ENCODE measurements at regions not wholly inside any gene's neighbourhood (a gene's known extent, or its start where the extent isn't known, plus 50 kb on each side); places are given as distances from the start of the nearest gene placed in this dataset.

DNA sequence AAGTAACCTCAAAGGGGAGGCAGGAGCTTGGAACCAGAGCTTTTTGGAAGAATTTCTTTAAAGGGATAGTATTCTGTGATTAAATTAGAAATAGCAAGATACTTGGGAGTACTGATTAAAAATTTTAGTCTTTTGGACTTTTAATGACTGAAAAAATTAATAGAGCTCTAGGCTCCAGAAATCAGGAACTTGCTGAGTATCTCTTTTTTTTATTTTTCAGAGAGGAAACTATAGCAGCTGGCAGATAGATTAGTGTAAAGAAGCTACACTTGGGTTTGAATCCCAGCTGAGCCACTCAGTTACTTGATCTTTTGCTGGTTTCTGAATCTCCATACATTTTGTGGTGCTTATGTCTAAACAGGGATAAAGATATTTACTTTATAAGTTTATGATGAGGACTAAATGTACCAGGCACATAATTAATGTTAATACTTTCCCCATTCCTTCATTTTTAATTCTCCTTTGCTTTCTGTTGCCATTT, 94.2 kb upstream of the TNC start:
- no peaks in the 10 kb centered on the region for H4K20me1 ChIP-seq (ENCODE audit: insufficient read depth, low read length)
- no peaks in the 10 kb centered on the region for H3K36me3 ChIP-seq (ENCODE audit: insufficient read depth, low read length)
- H3K27me3 ChIP-seq (ENCODE audit: insufficient read depth, low read length, poor library complexity), result peaks cover 21% of the 10 kb centered on the region
- no peaks in the 10 kb centered on the region for H3K4me1 ChIP-seq (ENCODE audit: insufficient read depth, low read length)
- ATAC-seq (ENCODE audit: insufficient read depth, low read depth) (no peak), DNase-seq (no peak)
- TF ChIP-seq, protein P1, sequence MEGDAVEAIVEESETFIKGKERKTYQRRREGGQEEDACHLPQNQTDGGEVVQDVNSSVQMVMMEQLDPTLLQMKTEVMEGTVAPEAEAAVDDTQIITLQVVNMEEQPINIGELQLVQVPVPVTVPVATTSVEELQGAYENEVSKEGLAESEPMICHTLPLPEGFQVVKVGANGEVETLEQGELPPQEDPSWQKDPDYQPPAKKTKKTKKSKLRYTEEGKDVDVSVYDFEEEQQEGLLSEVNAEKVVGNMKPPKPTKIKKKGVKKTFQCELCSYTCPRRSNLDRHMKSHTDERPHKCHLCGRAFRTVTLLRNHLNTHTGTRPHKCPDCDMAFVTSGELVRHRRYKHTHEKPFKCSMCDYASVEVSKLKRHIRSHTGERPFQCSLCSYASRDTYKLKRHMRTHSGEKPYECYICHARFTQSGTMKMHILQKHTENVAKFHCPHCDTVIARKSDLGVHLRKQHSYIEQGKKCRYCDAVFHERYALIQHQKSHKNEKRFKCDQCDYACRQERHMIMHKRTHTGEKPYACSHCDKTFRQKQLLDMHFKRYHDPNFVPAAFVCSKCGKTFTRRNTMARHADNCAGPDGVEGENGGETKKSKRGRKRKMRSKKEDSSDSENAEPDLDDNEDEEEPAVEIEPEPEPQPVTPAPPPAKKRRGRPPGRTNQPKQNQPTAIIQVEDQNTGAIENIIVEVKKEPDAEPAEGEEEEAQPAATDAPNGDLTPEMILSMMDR (IDR thresholded peaks at IDR 0.05; ENCODE audit: borderline replicate concordance, extremely low read depth, low read length, poor library complexity, severe bottlenecking), result no peak
- TF ChIP-seq EZH2 (IDR thresholded peaks at IDR 0.05; ENCODE audit: borderline replicate concordance, low read depth, low read length, severe bottlenecking), result no peak
- no peak overlapping the region for H2AFZ ChIP-seq (ENCODE audit: low read depth, low read length)
- H3K9me3 ChIP-seq (ENCODE audit: insufficient read depth, low read length, severe bottlenecking), result no peaks in the 10 kb centered on the region
- H3K4me2 ChIP-seq (ENCODE audit: insufficient read depth, low read length), result no peak overlapping the region
- no peaks in the 10 kb centered on the region for H3K79me2 ChIP-seq (ENCODE audit: insufficient read depth, low read length)
- H3K27ac ChIP-seq (ENCODE audit: low read length), result no peak overlapping the region
- H3K9ac ChIP-seq (ENCODE audit: low read depth, low read length), result no peak overlapping the region
- no peak overlapping the region for H3K4me3 ChIP-seq (ENCODE audit: low read depth in 1 of 2, low read length in 2 of 2)

DNA sequence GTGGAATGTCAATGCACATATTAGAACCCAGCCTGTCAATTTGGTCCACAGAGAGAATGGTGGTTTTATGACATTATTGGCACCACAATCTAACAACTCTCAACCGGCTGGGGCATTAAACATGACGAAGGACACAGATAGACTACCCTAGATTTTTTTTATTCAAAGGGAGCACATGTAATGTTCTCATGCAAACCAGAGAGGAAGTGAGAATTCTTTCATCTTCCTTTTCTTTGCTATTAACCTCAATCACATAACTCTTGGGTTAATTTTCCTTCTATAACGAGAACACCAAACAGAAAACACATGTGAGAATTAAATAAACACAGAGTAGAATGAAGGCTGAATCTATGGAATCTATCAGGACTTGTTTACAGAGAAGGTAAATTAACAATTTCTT, 94.9 kb upstream of the TNC start:
- TF ChIP-seq, protein P1 (IDR thresholded peaks at IDR 0.05; ENCODE audit: borderline replicate concordance, extremely low read depth, low read length, poor library complexity, severe bottlenecking), result no peak
- TF ChIP-seq EZH2 (IDR thresholded peaks at IDR 0.05; ENCODE audit: borderline replicate concordance, low read depth, low read length, severe bottlenecking), result no peak
- Histone ChIP-seq H2AFZ (ENCODE audit: low read depth, low read length) (no peak overlapping the region), H3K79me2 (ENCODE audit: insufficient read depth, low read length) (no peaks in the 10 kb centered on the region), H3K27ac (ENCODE audit: low read length) (no peak overlapping the region), H4K20me1 (ENCODE audit: insufficient read depth, low read length) (no peaks in the 10 kb centered on the region), H3K4me2 (ENCODE audit: insufficient read depth, low read length) (no peak overlapping the region), H3K36me3 (ENCODE audit: insufficient read depth, low read length) (no peaks in the 10 kb centered on the region), H3K4me1 (ENCODE audit: insufficient read depth, low read length) (no peaks in the 10 kb centered on the region), H3K9me3 (ENCODE audit: insufficient read depth, low read length, severe bottlenecking) (no peaks in the 10 kb centered on the region), H3K27me3 (ENCODE audit: insufficient read depth, low read length, poor library complexity) (peaks cover 16% of the 10 kb centered on the region), H3K4me3 (ENCODE audit: low read depth in 1 of 2, low read length in 2 of 2) (no peak overlapping the region), H3K9ac (ENCODE audit: low read depth, low read length) (no peak overlapping the region)
- DNase-seq, result no peak
- ATAC-seq (ENCODE audit: insufficient read depth, low read depth), result no peak

DNA sequence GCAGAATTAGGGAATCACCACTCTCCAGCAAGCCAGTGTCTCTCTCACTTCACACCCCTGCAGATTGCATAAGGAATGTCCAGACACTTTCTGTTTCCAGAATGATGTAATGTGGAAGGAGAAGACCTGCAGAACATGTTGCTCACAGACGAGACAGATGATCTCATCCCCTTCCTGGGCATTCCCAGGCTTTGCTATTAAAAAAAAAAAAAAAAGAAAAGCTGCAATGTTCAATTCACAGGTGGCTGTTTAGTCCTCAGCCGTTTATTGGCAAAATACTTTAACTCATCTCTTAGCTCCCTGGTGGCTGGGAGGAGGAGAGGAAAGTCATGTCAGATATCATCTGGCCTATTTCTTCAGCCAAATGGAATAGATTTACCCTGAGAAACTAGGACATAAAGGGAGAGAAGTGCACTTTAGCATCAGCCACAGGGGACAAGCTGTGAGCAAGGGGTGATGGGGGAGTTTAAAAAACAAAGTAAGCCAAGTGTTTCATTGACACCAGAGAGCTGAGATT, 95.9 kb upstream of the TNC start:
- no peak overlapping the region for H2AFZ ChIP-seq (ENCODE audit: low read depth, low read length)

More for the DNA sequence above, 95.9 kb upstream of the TNC start:
- no peak overlapping the region for H3K27ac ChIP-seq (ENCODE audit: low read length)
- no peak overlapping the region for H3K9ac ChIP-seq (ENCODE audit: low read depth, low read length)
- no peaks in the 10 kb centered on the region for H3K36me3 ChIP-seq (ENCODE audit: insufficient read depth, low read length)
- no peaks in the 10 kb centered on the region for H4K20me1 ChIP-seq (ENCODE audit: insufficient read depth, low read length)
- TF ChIP-seq EZH2 (IDR thresholded peaks at IDR 0.05; ENCODE audit: borderline replicate concordance, low read depth, low read length, severe bottlenecking), result no peak
- TF ChIP-seq, protein P1 (IDR thresholded peaks at IDR 0.05; ENCODE audit: borderline replicate concordance, extremely low read depth, low read length, poor library complexity, severe bottlenecking), result no peak
- H3K27me3 ChIP-seq (ENCODE audit: insufficient read depth, low read length, poor library complexity), result peaks cover 16% of the 10 kb centered on the region
- no peaks in the 10 kb centered on the region for H3K9me3 ChIP-seq (ENCODE audit: insufficient read depth, low read length, severe bottlenecking)
- H3K4me3 ChIP-seq (ENCODE audit: low read depth in 1 of 2, low read length in 2 of 2), result no peak overlapping the region
- no peak overlapping the region for H3K4me2 ChIP-seq (ENCODE audit: insufficient read depth, low read length)
- DNase-seq (no peak), ATAC-seq (ENCODE audit: insufficient read depth, low read depth) (no peak)
- H3K4me1 ChIP-seq (ENCODE audit: insufficient read depth, low read length), result no peaks in the 10 kb centered on the region
- H3K79me2 ChIP-seq (ENCODE audit: insufficient read depth, low read length), result no peaks in the 10 kb centered on the region

Data from DND-41 (cell line).